Fibroblast of mammary gland (primary cell): ENCODE measurements at regions not wholly inside any gene's neighbourhood (a gene's known extent, or its start where the extent isn't known, plus 50 kb on each side); places are given as distances from the start of the nearest gene placed in this dataset.

Experiments
- DNase-seq: peaks from one replicate; pipeline ENCODE4 v3.0.0-alpha.2; 2010; ENCODE audit warnings: low read depth
- H3K4me3 ChIP-seq: 2 replicates; pipeline ENCODE4 v1.5.1; 2011; ENCODE audit warnings: low read depth, mild to moderate bottlenecking, low read length, moderate library complexity; ENCODE audit not compliant: control insufficient read depth
- CTCF ChIP-seq: conservative IDR thresholded peaks from 2 replicates; pipeline ENCODE4 v1.5.1; 2011; ENCODE audit warnings: low read depth, low read length, inconsistent platforms; ENCODE audit not compliant: control insufficient read depth, insufficient read depth

- no peak overlapping the region for H3K4me3 ChIP-seq
- TF ChIP-seq CTCF: no peak
- DNase-seq: no peak
Measured at GRCh38 chr1:79290927-79291474, 284.5 kb upstream of the ADGRL4 start.

- H3K4me3 ChIP-seq: no peak overlapping the region
- no peak for TF ChIP-seq CTCF
- DNase-seq: no peak
Measured at GRCh38 chr1:79287982-79288381, 281.5 kb upstream of the ADGRL4 start.

GRCh38 chr1:79285667-79286066, 279.1 kb upstream of the ADGRL4 start:
- no peak for TF ChIP-seq CTCF

GRCh38 chr1:79283451-79283850, 276.9 kb upstream of the ADGRL4 start:
- no peak overlapping the region for H3K4me3 ChIP-seq
- no peak for DNase-seq
- no peak for TF ChIP-seq CTCF

More at GRCh38 chr1:79285667-79286066, 279.1 kb upstream of the ADGRL4 start:
- no peak overlapping the region for H3K4me3 ChIP-seq
- no peak for DNase-seq

- TF ChIP-seq CTCF: no peak
- no peak for DNase-seq
Measured at GRCh38 chr1:79281442-79281841, 274.9 kb upstream of the ADGRL4 start.

GRCh38 chr1:79271759-79272158, 265.2 kb upstream of the ADGRL4 start:
- H3K4me3 ChIP-seq: no peak overlapping the region
- TF ChIP-seq CTCF: no peak
- DNase-seq: no peak

More at GRCh38 chr1:79281442-79281841, 274.9 kb upstream of the ADGRL4 start:
- H3K4me3 ChIP-seq: no peak overlapping the region
